Activated naive CD8-positive, alpha-beta T cell treated with anti-CD3 and anti-CD28 coated beads, Interleukin-2, amount 10 ng/mL, durations not matched to agents 7 days and 5 days (primary cell): ENCODE measurements at regions not wholly inside any gene's neighbourhood (a gene's known extent, or its start where the extent isn't known, plus 50 kb on each side); places are given as distances from the start of the nearest gene placed in this dataset.

Source experiments
- ATAC-seq: fragments of 150-1000 bp; cut with Tn5 transposase; one replicate; pipeline ENCODE4 v1.10.0; 2021; ENCODE audit warnings: low read depth, moderate library complexity
- POLR2A ChIA-PET: fragments of 350-600 bp; sonication (Branson Sonifier 250); formaldehyde crosslinking; loops from one replicate; lab custom pipeline; 2021; ENCODE audit warnings: antibody characterized with exemption; lab: Charles Lee
- DNase-seq: peaks from one replicate; pipeline ENCODE4 v3.0.0; 2021
- H3K27ac Mint-ChIP-seq: one replicate; pipeline ENCODE4 v1.8.0; 2022; ENCODE audit warnings: mild to moderate bottlenecking, mixed read lengths
- H3K27me3 Mint-ChIP-seq: one replicate; pipeline ENCODE4 v1.8.0; 2022; ENCODE audit warnings: mild to moderate bottlenecking, moderate library complexity, mixed read lengths
- H3K36me3 Mint-ChIP-seq: one replicate; pipeline ENCODE4 v1.8.0; 2021; ENCODE audit warnings: mild to moderate bottlenecking, mixed read lengths
- H3K4me1 Mint-ChIP-seq: one replicate; pipeline ENCODE4 v1.8.0; 2021; ENCODE audit warnings: mixed read lengths
- H3K4me3 Mint-ChIP-seq: one replicate; pipeline ENCODE4 v1.8.0; 2022; ENCODE audit warnings: mild to moderate bottlenecking, moderate library complexity, mixed read lengths
- H3K9me3 Mint-ChIP-seq: one replicate; pipeline ENCODE4 v1.8.0; 2021; ENCODE audit warnings: mixed read lengths

GRCh38 chr2:153213022-153213421 is 265.5 kb downstream of the RPRM start:
- no peaks in the 10 kb centered on the region for H3K9me3 Mint-ChIP-seq
- H3K4me3 Mint-ChIP-seq, result no peak overlapping the region
- H3K27me3 Mint-ChIP-seq, result no peaks in the 10 kb centered on the region
- ATAC-seq (no peak), DNase-seq (no peak)
- H3K36me3 Mint-ChIP-seq, result no peaks in the 10 kb centered on the region
- H3K27ac Mint-ChIP-seq, result no peak overlapping the region
- POLR2A ChIA-PET, result no interaction called here
- H3K4me1 Mint-ChIP-seq, result no peaks in the 10 kb centered on the region

DNA sequence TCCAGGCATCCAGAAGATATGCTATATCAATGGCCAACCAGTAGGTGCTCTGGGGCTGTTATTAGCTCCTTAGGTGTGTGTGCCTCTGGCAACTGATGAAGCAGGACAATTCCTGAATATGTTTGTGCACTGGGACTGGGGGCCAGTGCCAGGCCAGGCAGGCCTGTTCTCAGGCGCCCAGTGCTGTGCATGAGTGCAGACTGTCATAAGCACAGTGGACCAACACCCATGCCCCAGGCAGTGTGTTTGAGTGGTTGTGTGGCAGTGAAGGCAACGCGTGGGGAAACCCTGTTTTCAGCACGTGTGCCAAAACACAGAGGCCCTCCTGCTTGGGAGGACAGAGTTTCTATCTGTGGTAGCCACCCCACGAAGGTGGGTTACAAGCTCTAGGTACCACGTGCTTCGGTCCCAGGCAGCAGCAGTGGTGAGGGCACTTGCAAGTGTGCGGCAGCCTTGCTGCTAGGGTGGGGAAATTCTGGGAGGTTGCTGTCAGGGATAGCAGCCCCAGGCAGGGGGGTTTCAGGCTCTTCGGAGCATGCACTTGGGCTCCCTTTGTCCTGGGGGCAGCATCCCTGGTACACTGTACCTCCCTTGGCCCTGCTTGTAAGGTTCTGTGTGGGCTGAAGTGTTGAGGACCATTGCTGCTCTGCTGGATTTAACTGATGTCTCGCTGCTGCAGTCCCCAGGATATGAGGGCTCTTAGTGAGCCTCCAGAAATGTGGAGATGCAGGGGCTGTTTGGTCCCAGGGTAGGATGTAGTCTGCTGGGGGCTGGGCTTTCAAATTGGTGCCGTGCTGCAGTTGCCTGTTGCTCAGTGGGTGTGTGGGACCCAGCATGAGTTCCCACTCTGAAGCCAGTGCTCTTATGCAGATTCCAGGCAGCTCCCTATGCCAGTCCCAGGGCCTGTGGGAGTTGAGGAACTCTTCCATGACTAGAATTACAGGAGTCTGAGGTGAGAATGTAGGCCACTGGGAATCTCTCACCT is 280.9 kb downstream of the RPRM start:
- no peaks in the 10 kb centered on the region for H3K27me3 Mint-ChIP-seq

GRCh38 chr2:153196378-153197058 is 282.0 kb downstream of the RPRM start:
- Mint-ChIP-seq H3K36me3 (no peaks in the 10 kb centered on the region), H3K4me1 (peaks cover 3% of the 10 kb centered on the region), H3K9me3 (peaks cover 14% of the 10 kb centered on the region), H3K27me3 (no peaks in the 10 kb centered on the region), H3K27ac (no peak overlapping the region), H3K4me3 (no peak overlapping the region)
- POLR2A ChIA-PET, result no interaction called here
- ATAC-seq, result no peak
- DNase-seq, result no peak

More for the DNA sequence above, 280.9 kb downstream of the RPRM start:
- ATAC-seq (no peak), DNase-seq (no peak)
- no peaks in the 10 kb centered on the region for H3K36me3 Mint-ChIP-seq
- POLR2A ChIA-PET, result no interaction called here
- H3K4me1 Mint-ChIP-seq, result peaks cover 3% of the 10 kb centered on the region
- H3K27ac Mint-ChIP-seq, result no peak overlapping the region
- H3K9me3 Mint-ChIP-seq, result peaks cover 14% of the 10 kb centered on the region
- no peak overlapping the region for H3K4me3 Mint-ChIP-seq

DNA sequence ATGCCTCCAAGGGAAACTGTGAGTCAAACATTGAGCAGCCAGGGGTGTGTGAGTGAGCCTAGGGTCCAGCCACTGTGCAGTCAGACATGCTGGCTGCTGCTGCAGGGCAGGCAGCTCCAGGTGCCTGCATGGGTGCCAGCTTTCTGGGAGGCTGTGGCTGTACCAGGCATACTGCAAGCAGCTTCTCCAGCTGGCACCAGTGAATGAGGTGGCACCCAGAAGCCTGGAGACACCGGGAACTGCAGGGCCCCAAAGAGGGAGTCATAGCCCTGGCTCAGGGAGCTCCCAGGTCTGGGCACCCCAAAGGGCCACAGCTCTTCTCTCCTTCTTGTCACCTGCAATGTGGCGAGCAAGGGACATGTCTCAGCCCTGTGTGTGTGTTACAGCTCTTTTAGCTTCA is 283.2 kb downstream of the RPRM start:
- DNase-seq (no peak), ATAC-seq (no peak)
- H3K4me3 Mint-ChIP-seq, result no peak overlapping the region
- no peaks in the 10 kb centered on the region for H3K27me3 Mint-ChIP-seq
- POLR2A ChIA-PET, result no interaction called here
- peaks cover 14% of the 10 kb centered on the region for H3K9me3 Mint-ChIP-seq
- no peak overlapping the region for H3K27ac Mint-ChIP-seq
- no peaks in the 10 kb centered on the region for H3K36me3 Mint-ChIP-seq
- H3K4me1 Mint-ChIP-seq, result peaks cover 3% of the 10 kb centered on the region

DNA sequence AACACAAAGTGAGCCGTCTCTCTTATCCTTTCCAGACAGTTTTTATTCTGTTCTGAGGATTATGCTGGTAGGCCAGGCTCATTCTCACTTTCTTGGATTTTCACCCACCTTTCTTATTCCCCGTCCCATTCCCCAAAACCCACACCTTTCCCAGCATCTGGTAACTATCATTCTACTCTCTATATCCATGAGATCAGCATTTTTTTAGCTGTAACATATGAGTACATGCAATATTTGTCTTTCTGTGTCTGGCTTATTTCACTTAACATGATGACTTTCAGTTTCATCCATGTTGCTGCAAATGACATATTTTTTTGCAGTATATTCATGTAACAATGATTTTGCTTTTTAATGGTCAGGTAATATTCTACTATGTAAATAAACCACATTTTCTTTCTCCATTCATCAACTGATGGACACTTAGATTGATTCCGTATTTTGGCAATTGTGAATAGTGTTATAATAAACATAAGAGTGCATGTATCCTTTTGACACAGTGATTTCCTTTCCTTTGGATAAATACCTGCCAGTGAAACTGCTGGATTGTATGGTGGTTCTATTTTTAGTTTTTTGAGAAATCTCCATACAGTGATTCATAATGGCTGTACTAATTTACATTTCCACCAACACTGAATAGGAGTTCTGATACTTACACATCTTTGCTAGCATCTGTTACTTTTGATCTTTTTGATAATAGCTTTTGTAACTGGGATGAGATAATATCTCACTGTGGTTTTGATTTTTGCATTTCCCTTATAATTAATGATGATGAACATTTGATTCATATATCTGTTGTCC is 289.3 kb downstream of the RPRM start:
- Mint-ChIP-seq H3K27me3 (no peaks in the 10 kb centered on the region), H3K4me1 (no peaks in the 10 kb centered on the region), H3K27ac (no peak overlapping the region), H3K36me3 (no peaks in the 10 kb centered on the region), H3K9me3 (peaks cover 9% of the 10 kb centered on the region), H3K4me3 (no peak overlapping the region)
- POLR2A ChIA-PET, result no interaction called here
- ATAC-seq (no peak), DNase-seq (no peak)

DNA sequence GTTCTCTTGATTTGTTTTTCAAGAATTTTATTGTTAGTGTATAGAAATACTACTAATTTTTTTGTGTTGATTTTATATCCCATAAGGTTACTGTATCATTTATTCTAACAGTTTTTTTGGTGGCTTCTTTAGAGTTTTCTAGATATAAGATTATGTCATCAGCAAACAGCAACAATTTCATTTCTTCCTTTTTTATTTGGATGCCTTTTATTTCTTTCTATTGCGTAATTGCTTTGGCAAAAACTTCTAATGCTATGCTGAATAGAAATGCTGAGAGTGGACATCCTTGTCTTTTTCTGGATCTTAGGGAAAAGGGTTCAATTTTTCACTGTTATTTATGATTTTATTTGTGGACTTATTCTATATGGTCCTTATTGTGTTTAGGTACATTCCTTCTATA is 298.8 kb downstream of the RPRM start:
- H3K4me3 Mint-ChIP-seq, result no peak overlapping the region
- no peaks in the 10 kb centered on the region for H3K27me3 Mint-ChIP-seq

GRCh38 chr2:153169609-153170008 is 309.0 kb downstream of the RPRM start:
- DNase-seq (no peak), ATAC-seq (no peak)
- Mint-ChIP-seq H3K9me3 (no peaks in the 10 kb centered on the region), H3K4me3 (no peak overlapping the region), H3K4me1 (no peaks in the 10 kb centered on the region), H3K36me3 (no peaks in the 10 kb centered on the region), H3K27ac (no peak overlapping the region), H3K27me3 (peaks cover 2% of the 10 kb centered on the region)
- POLR2A ChIA-PET, result no interaction called here

More for the DNA sequence above, 298.8 kb downstream of the RPRM start:
- ATAC-seq (no peak), DNase-seq (no peak)
- Mint-ChIP-seq H3K36me3 (no peaks in the 10 kb centered on the region), H3K4me1 (no peaks in the 10 kb centered on the region), H3K9me3 (peaks cover 1% of the 10 kb centered on the region), H3K27ac (no peak overlapping the region)
- POLR2A ChIA-PET, result no interaction called here

DNA sequence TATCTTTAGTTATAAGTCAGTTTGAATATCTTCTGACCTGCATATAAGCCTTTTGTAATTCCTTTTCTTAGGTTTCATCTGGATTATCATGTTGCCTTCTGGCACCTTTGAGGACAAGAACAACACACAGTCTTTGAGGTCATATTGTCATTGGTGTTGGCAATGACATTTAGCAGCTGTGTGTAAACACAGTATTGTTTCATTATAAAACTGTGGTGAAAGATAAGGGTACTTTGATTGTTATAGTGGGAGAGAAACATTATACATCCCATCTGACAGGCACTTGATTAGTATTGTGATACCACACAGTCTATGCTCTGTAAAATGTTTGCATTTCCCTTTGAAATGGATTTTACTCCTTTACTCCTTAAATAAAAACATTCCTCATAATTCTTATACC is 313.5 kb downstream of the RPRM start:
- POLR2A ChIA-PET, result no interaction called here
- Mint-ChIP-seq H3K4me1 (no peaks in the 10 kb centered on the region), H3K4me3 (no peak overlapping the region), H3K36me3 (no peaks in the 10 kb centered on the region), H3K9me3 (no peaks in the 10 kb centered on the region), H3K27ac (no peak overlapping the region), H3K27me3 (peaks cover 2% of the 10 kb centered on the region)
- ATAC-seq (no peak), DNase-seq (no peak)

- H3K36me3 Mint-ChIP-seq, result no peaks in the 10 kb centered on the region
- H3K9me3 Mint-ChIP-seq, result no peaks in the 10 kb centered on the region
- H3K27ac Mint-ChIP-seq, result no peak overlapping the region
- H3K27me3 Mint-ChIP-seq, result peaks cover 2% of the 10 kb centered on the region
- no peak overlapping the region for H3K4me3 Mint-ChIP-seq
- H3K4me1 Mint-ChIP-seq, result no peaks in the 10 kb centered on the region
- POLR2A ChIA-PET, result no interaction called here
- ATAC-seq (no peak), DNase-seq (no peak)
Observed at GRCh38 chr2:153163055-153163454, 315.5 kb downstream of the RPRM start.

GRCh38 chr2:153156743-153157142 is 321.8 kb downstream of the RPRM start:
- no peak for ATAC-seq
- peaks cover 2% of the 10 kb centered on the region for H3K27me3 Mint-ChIP-seq

GRCh38 chr2:153152036-153152435 is 326.5 kb downstream of the RPRM start:
- ATAC-seq (no peak), DNase-seq (no peak)
- H3K4me3 Mint-ChIP-seq, result no peak overlapping the region
- POLR2A ChIA-PET, result no interaction called here
- H3K4me1 Mint-ChIP-seq, result no peaks in the 10 kb centered on the region
- H3K36me3 Mint-ChIP-seq, result no peaks in the 10 kb centered on the region
- H3K27ac Mint-ChIP-seq, result no peak overlapping the region
- H3K9me3 Mint-ChIP-seq, result peaks cover 3% of the 10 kb centered on the region
- H3K27me3 Mint-ChIP-seq, result no peaks in the 10 kb centered on the region

More at GRCh38 chr2:153156743-153157142, 321.8 kb downstream of the RPRM start:
- Mint-ChIP-seq H3K36me3 (no peaks in the 10 kb centered on the region), H3K9me3 (peaks cover 3% of the 10 kb centered on the region), H3K4me3 (no peak overlapping the region), H3K27ac (no peak overlapping the region), H3K4me1 (no peaks in the 10 kb centered on the region)
- POLR2A ChIA-PET, result no interaction called here
- DNase-seq, result no peak

DNA sequence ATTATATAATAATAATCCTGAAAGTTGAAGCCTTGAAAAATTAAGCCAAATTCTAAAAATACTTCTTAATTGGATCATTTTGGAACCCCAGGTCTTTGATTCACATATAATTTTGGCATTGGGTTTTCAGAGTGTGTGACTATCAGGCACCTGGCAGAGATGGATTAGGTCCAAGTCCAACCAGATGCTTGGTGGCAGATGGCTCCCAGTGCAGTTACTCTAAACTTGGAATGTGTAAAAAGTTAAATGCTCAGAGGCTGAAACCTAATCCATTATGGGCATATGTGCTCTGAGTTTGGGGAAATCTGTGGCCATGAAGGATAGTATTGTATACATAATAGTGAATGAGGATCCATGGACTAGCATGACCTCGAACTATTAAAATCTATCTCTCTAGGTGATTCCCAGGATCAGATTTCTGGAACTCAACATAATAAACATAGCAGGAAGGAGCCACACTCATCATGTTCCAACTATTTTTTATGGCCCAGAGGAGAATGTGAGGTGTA is 333.0 kb downstream of the RPRM start:
- Mint-ChIP-seq H3K27me3 (no peaks in the 10 kb centered on the region), H3K36me3 (no peaks in the 10 kb centered on the region), H3K4me3 (no peak overlapping the region), H3K4me1 (no peaks in the 10 kb centered on the region), H3K9me3 (no peaks in the 10 kb centered on the region), H3K27ac (no peak overlapping the region)
- DNase-seq (no peak), ATAC-seq (no peak)
- POLR2A ChIA-PET, result no interaction called here

DNA sequence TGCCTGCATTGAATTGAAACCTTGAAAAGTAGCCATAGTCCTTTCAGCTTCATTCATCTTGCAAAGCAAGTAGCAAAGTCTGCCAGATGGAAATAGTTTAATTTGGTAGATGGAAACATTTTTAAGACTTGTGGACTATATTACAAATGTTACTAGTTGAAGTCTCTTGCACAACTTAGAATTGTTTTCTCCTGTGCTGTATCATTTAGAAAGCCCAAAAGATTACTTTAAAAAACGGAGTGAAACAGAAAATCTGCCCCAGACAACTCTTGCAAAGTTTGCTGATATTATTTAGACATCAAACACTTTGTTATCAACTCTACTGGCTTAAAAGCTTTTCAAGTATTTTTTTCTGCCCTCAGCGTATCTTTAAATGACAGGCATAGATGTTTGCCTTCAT is 335.0 kb downstream of the RPRM start:
- Mint-ChIP-seq H3K27ac (no peak overlapping the region), H3K4me1 (no peaks in the 10 kb centered on the region), H3K36me3 (no peaks in the 10 kb centered on the region)

More for the DNA sequence above, 335.0 kb downstream of the RPRM start:
- H3K27me3 Mint-ChIP-seq, result no peaks in the 10 kb centered on the region
- POLR2A ChIA-PET, result no interaction called here
- no peak overlapping the region for H3K4me3 Mint-ChIP-seq
- no peaks in the 10 kb centered on the region for H3K9me3 Mint-ChIP-seq
- DNase-seq, result no peak
- no peak for ATAC-seq
